Lung (tissue), 11 donors: ENCODE measurements at regions not wholly inside any gene's neighbourhood (a gene's known extent, or its start where the extent isn't known, plus 50 kb on each side); places are given as distances from the start of the nearest gene placed in this dataset.

Experiments used
- ATAC-seq: fragments of 200-7000 bp; cut with Tn5 transposase; one replicate; pipeline ENCODE4 v1.9.1; 2020; ENCODE audit warnings: moderate number of reproducible peaks; ENCODE audit not compliant: insufficient read depth, low FRiP score
- DNase-seq, 3 donors: peaks; one replicate each; pipeline ENCODE4 v3.0.0-alpha.2; 2013 to 2017
- H3K27ac ChIP-seq, 2 donors: one replicate each; pipeline ENCODE4 v1.5.1; 2013; ENCODE audit warnings: mild to moderate bottlenecking in 2 of 2, moderate library complexity in 2 of 2, control low read depth in 1 of 2, inconsistent platforms in 1 of 2, low read depth in 1 of 2, low read length in 1 of 2
- H3K27me3 ChIP-seq, 3 donors: one replicate each; pipeline ENCODE4 v1.5.1; 2013; ENCODE audit warnings: low read length in 2 of 3; ENCODE audit not compliant: control insufficient read depth in 3 of 3, insufficient read depth in 3 of 3
- H3K36me3 ChIP-seq, 4 donors: one replicate each; pipeline ENCODE4 v1.5.1; 2013; ENCODE audit warnings: low read length in 4 of 4, mild to moderate bottlenecking in 1 of 4, moderate library complexity in 1 of 4; ENCODE audit not compliant: control insufficient read depth in 4 of 4, insufficient read depth in 4 of 4
- H3K4me1 ChIP-seq, 5 donors: one replicate each; pipeline ENCODE4 v1.5.1; 2013; ENCODE audit warnings: low read length in 5 of 5, mild to moderate bottlenecking in 2 of 5, moderate library complexity in 1 of 5; ENCODE audit not compliant: control insufficient read depth in 5 of 5, insufficient read depth in 5 of 5
- H3K4me3 ChIP-seq: one replicate; pipeline ENCODE4 v1.5.1; 2013; ENCODE audit warnings: mild to moderate bottlenecking, control low read depth, moderate library complexity
- H3K9ac ChIP-seq, 2 donors: one replicate each; pipeline ENCODE4 v1.5.1; 2013; ENCODE audit warnings: low read length in 2 of 2, control low read depth in 1 of 2; ENCODE audit not compliant: insufficient read depth in 1 of 2
- H3K9me3 ChIP-seq, 4 donors: one replicate each; pipeline ENCODE4 v1.5.1; 2013; ENCODE audit warnings: low read length in 3 of 4, mild to moderate bottlenecking in 1 of 4, moderate library complexity in 1 of 4; ENCODE audit not compliant: control insufficient read depth in 4 of 4, insufficient read depth in 3 of 4
- WGBS, 2 donors: extraction: QIAGEN DNeasy Blood & Tissue Kit; methylation state at CpG; one replicate each; pipeline ENCODE4 v1.1.7; 2013; 5-methylcytosine and 5-hydroxymethylcytosine counted together
- TF ChIP-seq, protein P1 (sequence below): IDR thresholded peaks from 2 replicates; pipeline ENCODE4 v1.5.1; 2012; ENCODE audit warnings: mild to moderate bottlenecking; ENCODE audit errors: control extremely low read depth, extremely low read depth
- donor health status: control.
- donor health status: control.
- donor health status: Bipolar disorder and iron deficiency.
- donor health status: healthy.
- donor health status: DM: yes; HTN: yes; CAD: no.

DNA sequence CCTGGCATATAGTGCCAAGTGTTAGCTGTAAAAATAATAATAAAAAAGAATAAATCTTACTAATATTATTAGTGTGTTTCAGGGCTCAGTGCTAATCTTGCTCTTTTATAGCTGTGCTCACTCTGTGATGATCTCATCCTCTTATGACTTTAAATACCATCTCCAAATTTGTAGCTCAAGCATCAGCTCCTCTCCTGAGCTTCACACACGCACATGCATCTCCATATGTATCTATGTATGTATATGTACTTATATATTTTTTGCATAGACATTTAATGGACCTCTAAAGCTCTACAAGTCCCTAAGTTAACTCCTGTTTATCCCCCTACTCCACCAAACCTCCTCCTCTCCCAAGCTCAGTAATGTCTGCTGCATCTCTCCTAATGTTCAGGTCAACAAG, 170.8 kb upstream of the NR3C1 start:
- Histone ChIP-seq H3K9ac (no peak overlapping the region), H3K4me3 (no peak overlapping the region), H3K27ac (no peak overlapping the region), H3K4me1 (peaks cover 0 to 15% (median 3%) of the 10 kb centered on the region in 5 donors), H3K27me3 (no peaks in the 10 kb centered on the region), H3K36me3 (no peaks in the 10 kb centered on the region), H3K9me3 (no peaks in the 10 kb centered on the region)
- WGBS, 2 donors = 88 to 97% methylated on average over 1 of the region's 1 CpG
- no peak for ATAC-seq
- TF ChIP-seq, protein P1, sequence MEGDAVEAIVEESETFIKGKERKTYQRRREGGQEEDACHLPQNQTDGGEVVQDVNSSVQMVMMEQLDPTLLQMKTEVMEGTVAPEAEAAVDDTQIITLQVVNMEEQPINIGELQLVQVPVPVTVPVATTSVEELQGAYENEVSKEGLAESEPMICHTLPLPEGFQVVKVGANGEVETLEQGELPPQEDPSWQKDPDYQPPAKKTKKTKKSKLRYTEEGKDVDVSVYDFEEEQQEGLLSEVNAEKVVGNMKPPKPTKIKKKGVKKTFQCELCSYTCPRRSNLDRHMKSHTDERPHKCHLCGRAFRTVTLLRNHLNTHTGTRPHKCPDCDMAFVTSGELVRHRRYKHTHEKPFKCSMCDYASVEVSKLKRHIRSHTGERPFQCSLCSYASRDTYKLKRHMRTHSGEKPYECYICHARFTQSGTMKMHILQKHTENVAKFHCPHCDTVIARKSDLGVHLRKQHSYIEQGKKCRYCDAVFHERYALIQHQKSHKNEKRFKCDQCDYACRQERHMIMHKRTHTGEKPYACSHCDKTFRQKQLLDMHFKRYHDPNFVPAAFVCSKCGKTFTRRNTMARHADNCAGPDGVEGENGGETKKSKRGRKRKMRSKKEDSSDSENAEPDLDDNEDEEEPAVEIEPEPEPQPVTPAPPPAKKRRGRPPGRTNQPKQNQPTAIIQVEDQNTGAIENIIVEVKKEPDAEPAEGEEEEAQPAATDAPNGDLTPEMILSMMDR = no peak
- no peak for DNase-seq

- WGBS, 2 donors = 84 to 85% methylated on average over 3 of the region's 3 CpGs
- no peaks in the 10 kb centered on the region for H3K27me3 ChIP-seq
- H3K9me3 ChIP-seq = no peaks in the 10 kb centered on the region
- DNase-seq (no peak), ATAC-seq (no peak)
- no peak overlapping the region for H3K4me3 ChIP-seq
- peaks cover 0 to 15% (median 4%) of the 10 kb centered on the region in 5 donors for H3K4me1 ChIP-seq
- H3K27ac ChIP-seq = no peak overlapping the region
- TF ChIP-seq, protein P1 = no peak
- H3K9ac ChIP-seq = no peak overlapping the region
- no peaks in the 10 kb centered on the region for H3K36me3 ChIP-seq
Observed at GRCh38 chr5:143573568-143574170, 170.2 kb upstream of the NR3C1 start.

GRCh38 chr5:143572671-143573070, 169.2 kb upstream of the NR3C1 start:
- DNase-seq (no peak), ATAC-seq (no peak)
- H3K4me3 ChIP-seq = no peak overlapping the region
- WGBS, 2 donors = 73 to 86% methylated on average over 5 of the region's 5 CpGs
- no peak overlapping the region for H3K27ac ChIP-seq
- no peaks in the 10 kb centered on the region for H3K27me3 ChIP-seq
- peaks cover 0 to 12% (median 4%) of the 10 kb centered on the region in 5 donors for H3K4me1 ChIP-seq
- H3K9ac ChIP-seq = no peak overlapping the region
- H3K9me3 ChIP-seq = no peaks in the 10 kb centered on the region
- no peaks in the 10 kb centered on the region for H3K36me3 ChIP-seq
- TF ChIP-seq, protein P1 = no peak
